H1 (cell line): ENCODE measurements at regions not wholly inside any gene's neighbourhood (a gene's known extent, or its start where the extent isn't known, plus 50 kb on each side); places are given as distances from the start of the nearest gene placed in this dataset.

Experiments used
- BACH1 ChIP-seq: IDR thresholded peaks from 2 replicates; pipeline ENCODE4 v1.6.1; 2012; ENCODE audit warnings: low read length, improper control_type of control experiment
- CREB1 ChIP-seq: IDR thresholded peaks from 2 replicates; pipeline ENCODE4 v1.6.1; 2012; ENCODE audit warnings: inconsistent platforms

- TF ChIP-seq BACH1 = no peak
- no peak for TF ChIP-seq CREB1
These were observed 78.8 kb upstream of the FRY start (continued) for GRCh38 chr13:31952641-31953380.
